GM19467 (cell line): ENCODE measurements at regions not wholly inside any gene's neighbourhood (a gene's known extent, or its start where the extent isn't known, plus 50 kb on each side); places are given as distances from the start of the nearest gene placed in this dataset.

Experiments
- ATAC-seq: cut with Tn5 transposase; IDR thresholded peaks from one replicate; pipeline ENCODE4 v1.9.1; 2021; ENCODE audit warnings: mild to moderate bottlenecking, moderate library complexity; ENCODE audit not compliant: unreplicated experiment

DNA sequence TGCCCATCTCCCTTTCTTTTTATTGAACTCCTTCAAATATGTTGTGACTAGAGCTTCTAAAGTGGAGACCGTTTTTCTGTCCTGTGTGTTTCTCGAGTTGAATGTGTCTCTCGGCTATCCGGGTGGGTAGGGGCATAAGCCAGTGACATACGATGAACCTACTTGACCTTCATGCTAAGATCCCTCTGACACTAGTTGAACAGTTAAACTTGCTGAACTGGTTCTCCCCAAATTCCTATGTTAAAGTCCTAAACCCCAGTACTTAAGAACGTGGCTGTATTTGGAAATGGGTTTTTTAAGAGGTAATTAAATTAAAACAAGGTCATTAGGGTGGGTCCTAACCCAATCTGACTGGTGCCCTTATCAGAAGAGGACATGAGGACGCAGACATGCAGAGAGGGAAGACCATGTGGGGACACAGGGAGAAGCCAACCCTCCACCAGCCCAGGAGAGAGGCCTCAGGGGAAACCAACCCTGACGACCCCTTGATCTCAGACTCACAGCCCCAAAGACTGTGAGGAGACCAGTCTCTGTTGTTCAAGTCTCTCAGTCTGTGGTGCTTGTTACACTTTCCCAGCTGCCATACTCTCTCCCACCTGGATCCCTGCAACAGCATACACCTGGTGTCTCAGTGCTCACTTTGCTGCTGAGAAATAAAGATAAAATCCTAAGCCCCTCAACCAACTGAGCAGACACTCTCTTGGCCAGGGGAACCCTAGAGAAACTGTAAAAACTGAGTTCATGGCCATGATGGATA is 208.4 kb downstream of the MYLK4 start:
- ATAC-seq = no peak

DNA sequence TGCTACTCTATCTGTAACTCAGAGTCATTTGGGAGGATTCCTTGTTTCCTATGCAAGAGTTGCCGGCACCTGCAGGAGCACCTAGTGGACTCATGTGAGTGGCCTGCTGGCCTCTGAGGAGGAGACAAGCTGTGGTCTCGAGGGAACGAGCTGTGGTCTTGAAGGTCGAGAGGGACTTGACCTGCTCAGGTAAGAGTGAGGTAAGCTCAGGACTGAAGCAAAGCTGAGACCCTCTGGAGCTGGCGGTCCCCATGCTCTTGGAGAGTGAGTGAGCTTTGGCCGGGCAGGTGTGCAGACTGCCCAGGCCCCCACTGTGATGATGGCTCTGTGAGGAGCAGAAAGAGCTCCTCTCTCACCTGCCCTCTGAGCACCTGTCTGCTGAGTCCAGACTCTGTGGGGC is 214.3 kb downstream of the MYLK4 start:
- no peak for ATAC-seq

DNA sequence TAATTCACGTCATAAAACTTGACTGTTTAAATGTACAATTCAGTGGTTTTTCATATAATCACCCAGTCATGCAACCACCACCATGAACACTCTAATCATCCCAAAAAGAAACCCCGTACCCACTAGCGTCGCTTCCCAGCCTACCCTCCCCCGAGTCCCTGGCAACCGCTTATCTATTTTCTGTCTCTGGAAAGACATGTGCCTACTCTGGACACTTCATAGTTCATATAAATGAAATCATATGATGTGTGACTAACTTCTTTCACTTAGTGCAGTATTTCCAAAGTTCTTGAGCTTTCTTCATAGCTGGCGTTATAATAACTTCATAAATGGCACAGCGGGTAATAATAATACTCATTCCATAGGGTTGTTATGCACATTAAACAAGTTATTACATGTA is 215.2 kb downstream of the MYLK4 start:
- ATAC-seq = no peak

DNA sequence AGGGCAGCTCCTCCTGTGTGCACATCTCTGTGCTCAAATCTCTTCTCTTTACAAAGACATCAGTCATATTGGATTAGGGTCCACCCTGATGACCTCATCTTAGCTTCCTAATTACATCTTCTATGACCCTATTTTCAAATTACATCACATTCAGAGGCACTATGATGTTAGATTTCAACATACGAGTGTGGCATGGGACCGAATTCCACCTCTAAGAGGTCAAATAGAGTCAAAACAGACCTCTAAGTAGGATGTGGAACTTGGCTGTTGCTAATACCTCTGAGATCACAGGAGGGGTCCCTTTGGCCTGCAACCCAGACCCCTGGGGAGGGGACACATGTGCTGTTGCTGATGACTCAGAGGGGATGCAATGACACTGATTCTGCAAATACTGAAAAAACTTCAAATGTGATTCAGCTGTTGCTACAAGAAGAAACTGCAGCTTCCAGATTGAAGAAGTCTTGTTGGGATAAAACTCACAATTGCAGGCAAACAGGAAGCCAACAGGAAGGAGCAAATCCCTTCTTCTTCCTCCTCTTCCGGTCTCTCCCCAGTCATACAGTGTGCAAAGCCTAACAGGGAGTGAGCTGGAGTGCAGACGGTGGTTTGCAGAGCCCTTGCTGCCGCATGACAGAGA is 216.2 kb downstream of the MYLK4 start:
- no peak for ATAC-seq

DNA sequence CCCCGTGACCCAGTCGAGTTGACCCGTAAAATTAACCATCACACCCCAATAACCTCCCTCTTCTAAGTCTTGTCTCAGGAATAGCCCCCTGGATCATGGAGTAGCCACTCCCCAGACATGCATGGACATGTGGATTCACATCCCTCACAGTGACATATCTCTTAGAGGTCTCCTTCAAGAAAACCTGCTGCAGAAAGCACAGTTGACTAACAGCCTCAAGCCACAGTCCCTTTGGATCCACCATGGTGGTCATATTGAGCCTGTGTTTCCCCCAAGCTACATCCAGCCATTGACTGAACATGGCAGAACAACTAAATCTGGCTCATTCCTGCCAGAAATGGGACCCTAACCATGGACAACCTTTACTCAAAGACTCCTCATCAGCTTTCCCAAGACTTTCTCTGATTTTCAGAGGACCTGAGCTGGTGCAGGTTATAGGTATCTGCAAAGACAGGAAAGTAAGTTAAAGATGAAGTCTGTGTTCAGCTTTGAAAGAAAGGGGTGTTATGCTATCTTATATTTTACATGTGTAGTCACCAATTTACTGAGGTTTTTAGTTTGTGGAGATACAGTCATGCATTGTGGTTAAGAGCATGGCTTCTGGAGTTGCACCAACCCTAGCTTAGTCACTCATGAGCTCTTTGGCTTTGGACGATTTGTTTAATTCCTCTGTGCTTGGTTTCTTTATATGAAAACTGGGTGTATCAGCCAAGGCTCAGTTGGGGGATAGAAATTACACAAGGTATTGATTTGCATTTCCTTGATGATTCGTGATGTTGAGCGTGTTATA is 219.1 kb downstream of the MYLK4 start:
- no peak for ATAC-seq

DNA sequence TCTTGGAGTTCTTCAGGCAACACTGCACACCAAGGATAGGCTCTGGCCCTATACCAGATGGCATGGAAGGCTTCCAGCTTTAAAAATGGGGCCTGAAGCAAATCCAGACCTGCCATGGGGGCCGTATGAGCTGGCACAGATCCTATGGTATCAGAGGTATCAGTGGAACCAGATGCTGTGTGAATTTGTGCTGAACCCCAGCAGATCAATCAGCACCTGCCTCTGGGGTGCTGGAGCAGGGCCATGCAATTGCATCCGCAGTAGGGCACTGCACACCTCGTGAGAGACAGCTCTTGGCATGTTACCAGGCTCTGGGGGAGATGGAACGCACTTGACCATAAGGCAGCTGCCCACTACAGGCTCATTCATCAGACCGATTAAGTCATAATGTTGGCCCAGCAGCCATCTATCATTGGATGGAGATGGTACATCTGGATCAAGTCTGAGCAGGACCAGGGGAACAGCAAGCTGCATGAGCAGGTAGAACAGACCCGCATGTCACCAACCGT is 221.5 kb downstream of the MYLK4 start:
- ATAC-seq = no peak

DNA sequence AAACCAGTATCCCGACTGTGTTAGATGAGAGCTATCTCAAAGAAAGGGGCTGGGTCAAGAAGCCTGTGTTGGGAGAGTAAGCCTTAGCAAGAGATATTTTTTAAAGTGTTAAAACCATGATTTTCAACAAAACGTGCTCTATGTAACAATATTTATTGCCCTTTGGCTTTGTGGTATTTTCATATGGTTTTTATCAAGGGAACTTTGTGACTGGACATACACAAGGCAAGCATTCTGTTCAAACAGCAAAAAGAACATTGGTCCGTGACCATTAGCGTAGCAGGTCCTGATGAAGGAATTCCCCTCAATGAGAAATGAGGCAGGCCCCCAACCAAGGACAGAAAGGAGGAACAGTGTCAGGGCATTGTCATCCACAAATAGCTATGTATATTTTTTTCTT is 222.6 kb downstream of the MYLK4 start:
- no peak for ATAC-seq

DNA sequence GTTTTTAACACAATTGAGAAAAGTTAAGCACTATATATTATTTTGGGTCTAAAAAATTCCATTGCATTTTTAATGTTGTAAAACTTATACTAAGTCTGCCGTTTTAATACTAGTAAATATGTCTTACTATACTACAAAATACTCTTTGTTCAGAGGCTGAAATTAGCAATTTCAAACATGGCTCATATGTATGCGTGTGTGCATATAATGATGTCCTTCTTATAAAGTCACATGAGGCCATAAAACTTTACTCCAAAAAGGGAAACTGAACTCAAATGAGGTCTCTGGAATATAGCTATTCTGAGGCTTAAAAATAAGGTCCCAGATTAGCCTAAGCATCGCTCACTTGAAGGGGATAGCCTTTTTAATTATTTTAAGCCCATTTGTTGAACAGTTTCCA is 224.0 kb downstream of the MYLK4 start:
- no peak for ATAC-seq

DNA sequence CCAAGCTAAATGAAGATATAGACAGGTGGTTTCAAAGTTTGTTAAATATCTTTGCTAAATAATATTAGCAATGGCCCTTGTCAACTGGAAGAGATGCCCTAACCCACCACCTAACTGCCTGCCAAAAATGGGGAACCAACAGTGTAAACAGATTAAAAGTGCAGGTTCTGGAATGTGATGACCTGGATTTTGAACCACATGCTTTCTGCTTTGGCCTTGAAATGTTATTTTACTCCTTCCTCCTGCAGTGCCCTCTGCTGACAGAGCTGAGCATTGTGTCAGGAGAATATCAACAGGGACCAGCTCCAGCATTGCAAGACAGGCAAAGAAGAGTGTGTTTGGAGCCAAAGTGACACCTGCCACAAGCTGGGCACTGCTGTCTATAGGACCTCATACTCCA is 226.6 kb downstream of the MYLK4 start:
- ATAC-seq = no peak

DNA sequence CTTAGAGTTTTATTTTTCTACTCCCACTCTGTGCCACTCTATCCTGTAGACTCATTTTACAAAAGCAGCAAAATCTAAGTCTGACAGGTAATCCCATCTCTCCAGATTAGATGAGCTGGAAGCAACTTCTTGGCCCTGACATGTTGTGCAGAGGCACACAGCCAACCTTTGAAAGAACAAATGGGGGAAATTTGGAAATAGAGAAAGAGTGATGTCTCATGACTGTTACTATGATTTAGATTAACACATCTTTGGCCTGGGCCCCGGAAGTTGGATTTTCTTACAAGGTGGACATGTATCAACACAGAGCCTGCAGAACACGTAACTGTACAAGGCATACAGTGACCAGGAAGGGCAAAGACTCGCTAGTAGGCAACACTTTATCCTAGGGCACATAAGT is 227.7 kb downstream of the MYLK4 start:
- no peak for ATAC-seq

DNA sequence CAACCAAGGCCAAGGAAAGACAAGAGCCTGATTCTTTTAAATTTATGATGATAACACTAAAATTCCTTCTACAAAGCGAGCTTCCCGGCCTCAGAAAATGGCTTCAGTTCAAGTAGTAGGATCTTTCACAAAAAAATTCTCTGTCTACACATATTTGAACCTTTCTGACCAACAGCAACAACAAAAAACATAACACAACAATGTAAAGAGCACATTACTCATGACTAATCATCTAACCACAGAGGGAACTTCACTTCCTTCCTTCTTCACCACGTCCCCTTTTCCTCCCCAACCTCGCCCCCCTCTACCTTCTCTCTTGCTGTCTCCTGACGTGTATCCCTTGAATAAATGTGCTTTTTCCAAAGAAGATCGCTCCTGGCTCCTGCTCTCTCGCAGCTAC is 228.2 kb downstream of the MYLK4 start:
- ATAC-seq = no peak

DNA sequence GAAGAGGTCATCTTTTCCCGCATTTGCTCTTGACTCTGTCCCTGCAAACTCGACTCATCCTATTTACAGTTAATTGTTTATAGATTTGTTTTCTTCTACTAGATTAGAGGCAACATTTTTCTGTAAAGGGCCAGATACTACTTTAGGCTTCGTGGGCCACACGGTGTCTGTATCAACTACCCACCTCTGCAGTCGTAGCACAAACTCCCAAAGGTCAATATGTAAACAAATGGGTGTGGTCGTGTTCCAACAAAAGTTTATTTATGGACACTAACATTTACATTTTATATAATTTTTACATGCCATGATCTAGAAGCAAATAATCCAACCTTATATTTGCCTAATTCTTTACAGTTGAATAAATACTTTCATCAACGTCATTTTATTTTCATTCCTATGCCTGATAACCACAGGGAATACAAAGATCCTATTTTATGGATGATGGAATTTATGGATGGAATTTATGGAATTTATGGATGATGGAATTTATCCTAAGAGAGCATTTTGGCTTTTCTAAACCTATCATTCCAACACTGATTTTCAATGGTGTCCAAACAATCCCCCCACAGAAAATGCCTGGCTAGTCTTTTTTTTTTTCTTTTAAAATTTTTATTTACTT is 232.8 kb downstream of the MYLK4 start:
- ATAC-seq = no peak

DNA sequence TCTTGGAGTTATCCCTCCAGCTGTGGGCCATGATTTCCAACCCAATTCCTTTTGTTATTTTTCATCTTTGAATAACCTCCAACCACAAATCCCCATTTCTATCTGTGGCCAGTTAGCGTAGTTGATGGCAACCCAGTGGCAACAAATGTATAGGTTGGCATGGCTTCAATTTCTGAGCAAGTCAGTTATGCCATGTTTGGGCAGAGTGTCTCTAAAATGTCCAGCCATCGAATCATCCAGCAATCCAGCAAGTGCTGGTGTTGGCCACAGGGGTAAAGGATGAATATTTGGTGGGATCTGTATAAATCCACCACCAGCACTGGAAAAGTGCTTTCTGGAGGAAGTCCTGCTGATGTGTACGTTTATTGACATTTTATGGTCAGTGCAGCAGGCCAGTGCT is 233.3 kb downstream of the MYLK4 start:
- ATAC-seq = no peak

DNA sequence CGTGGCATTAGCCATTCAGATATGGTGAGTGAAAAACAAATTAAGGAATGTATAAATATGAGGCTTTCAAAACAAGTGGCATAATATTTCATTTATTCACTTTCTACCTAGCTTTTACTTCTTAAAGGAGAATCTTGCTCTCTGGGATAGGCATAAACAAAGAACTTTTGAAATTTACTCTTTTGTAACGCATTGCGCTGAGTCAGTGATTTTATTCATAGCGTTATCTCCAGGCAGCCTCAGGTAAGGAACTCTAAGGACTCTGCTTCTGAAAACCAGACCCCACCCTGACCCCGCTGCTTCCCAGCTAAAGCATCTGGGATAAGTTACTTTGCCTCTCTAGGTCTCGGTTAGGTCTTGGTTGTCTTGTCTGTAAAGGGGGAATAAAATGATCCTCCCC is 234.7 kb downstream of the MYLK4 start:
- ATAC-seq = no peak

DNA sequence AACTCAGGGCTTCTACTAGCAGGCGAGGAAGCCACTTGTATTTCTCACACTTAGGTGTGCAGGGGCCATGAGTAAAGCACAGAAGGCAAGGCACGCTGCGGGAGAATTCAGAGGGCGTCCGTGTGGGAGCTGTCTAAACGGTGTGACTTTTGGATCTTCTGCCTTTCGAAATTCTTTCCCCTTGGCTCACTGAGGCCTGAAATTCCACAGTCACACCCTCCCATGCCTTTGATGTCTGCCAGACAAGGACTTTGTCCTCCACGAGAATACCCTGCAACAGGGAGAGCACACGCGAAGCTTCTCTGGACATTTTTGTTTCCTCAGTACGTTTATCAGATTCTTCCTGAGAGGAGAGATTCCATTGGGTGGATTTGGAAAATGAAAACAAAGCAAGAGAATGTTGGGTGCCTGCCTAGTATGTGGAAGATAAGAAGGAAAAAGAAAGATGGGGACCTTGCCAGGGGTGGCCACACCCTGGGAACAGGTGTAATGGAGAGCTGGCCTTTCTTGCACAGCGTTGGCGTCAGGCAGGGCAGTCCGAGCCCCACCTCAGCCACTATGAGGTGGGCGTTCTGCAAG is 235.7 kb downstream of the MYLK4 start:
- ATAC-seq = no peak

DNA sequence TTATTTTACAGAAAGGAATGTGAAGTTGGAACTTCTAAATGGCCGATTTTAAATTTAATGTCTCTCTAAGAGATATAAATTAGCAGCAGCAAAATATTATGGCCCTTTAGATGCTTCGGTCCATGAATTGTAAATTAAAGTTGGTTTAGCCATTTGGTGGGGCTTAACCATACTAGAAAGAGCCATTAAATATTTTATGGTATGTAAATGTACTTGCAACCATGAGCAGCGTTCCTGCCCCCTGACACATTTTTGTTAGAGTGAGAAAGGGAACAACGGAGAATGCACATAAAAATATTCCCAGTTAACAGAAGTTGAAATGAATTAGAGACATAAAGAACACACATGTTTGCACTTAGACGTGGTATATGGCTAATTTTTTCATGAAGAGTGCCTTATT is 237.9 kb downstream of the MYLK4 start:
- no peak for ATAC-seq

DNA sequence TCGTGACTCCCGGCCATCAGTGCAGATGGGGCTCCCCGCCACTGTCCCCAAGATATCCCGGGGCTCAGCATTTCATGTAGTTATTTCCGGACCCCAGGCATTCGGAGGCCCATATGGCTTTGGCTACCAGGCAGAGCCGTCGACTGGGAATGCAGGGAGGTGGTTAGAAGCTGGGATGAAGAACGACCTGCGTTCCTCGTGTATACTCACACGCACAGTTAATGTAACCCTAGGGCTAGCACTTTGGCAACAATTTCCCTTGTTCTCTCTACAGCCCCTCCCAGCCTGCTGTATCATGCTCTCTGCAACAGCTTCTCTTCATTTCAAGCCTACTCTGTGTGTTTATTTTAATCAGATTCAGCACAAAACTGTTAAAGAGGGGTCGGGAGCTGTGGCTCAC is 240.4 kb downstream of the MYLK4 start:
- no peak for ATAC-seq

DNA sequence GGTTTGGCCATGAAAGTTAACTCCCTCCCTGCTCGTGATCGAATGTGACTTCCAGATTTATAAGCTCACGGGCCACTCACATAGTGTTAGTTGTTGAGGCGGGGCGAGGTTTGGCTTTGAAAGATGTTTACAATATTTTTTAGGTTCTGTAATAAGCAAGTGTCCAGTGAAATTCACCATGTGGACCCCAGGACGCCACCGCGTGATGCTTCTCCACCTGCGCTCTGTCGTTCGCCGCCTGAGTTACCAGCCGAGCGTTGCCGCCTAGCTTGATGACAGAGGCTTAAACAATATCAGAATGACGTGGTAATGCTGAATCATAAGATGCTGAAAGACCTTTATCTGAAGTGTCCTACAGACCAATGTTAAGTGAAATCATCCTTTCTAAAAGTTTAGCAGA is 241.0 kb downstream of the MYLK4 start:
- no peak for ATAC-seq

DNA sequence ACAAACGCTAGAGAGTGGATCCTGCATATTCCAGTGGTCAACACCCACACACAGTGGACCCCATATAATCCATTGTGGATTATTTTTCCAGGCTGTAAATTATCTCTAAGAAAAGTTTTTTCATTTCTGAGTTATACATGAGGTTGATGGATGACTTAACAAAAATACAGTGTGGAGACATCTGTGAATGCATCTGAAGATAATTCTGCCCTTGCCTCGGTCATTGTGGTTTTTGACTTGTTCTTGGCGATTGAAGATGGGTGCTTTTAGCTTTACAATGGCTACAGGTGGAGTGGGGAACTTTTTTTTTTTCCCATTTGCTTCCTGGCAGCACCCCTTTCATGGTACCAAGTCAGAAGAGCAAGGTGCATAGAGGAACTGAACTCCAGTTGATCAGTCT is 242.7 kb downstream of the MYLK4 start:
- no peak for ATAC-seq

DNA sequence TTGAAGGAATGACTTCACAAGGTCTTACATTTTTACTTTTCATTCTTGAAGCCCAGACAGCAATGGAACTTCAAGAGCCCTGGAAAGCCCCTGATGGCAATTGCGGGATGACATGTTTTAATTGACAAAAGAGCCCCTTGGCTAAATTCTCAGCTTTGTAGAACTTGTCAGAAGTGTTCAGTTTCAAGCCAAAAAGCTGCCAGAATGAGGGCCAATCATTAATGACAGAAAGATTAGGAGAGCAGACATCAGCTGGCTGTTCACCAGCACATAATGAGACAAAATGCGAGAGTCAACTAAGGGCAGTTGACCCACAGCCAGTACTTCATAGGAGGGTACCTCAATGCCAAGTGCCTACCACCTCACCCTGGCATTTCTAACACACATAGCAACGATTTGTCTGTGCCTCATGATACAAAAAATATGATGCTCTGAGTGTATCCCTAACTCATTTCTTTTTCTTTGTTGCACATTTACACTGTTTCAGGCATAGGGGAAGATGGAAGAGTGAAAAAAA is 243.1 kb downstream of the MYLK4 start:
- no peak for ATAC-seq

DNA sequence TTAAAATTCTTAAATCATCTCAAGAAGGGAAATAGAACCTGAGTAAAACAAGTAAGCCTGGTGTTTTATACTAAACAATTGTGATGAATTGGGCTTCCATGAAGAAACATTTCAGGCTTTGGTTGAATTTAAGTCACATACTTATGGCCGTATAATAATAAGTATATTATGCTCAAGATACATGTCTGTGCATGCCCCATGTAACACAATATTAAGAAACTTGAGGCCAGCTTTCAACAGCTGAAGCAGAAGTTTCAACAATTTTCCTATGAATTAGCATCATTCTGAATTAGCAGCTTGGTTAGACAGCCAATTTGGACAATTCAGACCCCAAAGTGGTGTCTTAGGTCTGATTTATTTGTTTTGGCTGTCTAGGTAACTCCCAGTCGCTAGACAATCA is 243.7 kb downstream of the MYLK4 start:
- no peak for ATAC-seq
